ENCODE measurements at regions not wholly inside any gene's neighbourhood (a gene's known extent, or its start where the extent isn't known, plus 50 kb on each side); places are given as distances from the start of the nearest gene placed in this dataset.

- no peak for TF ChIP-seq POLR2A (IDR thresholded peaks at IDR 0.05)
- TF ChIP-seq CTCF (IDR thresholded peaks at IDR 0.05), result no peak
Measured at GRCh38 chr4:14043203-14043602, 415.7 kb upstream of the BOD1L1 start.
